HL-60 (cell line): ENCODE measurements at regions not wholly inside any gene's neighbourhood (a gene's known extent, or its start where the extent isn't known, plus 50 kb on each side); places are given as distances from the start of the nearest gene placed in this dataset.

Experiments used
- GABPA ChIP-seq: IDR thresholded peaks from 2 replicates; pipeline ENCODE4 v1.6.1; 2012; ENCODE audit warnings: low read depth
- POLR2AphosphoS5 ChIP-seq: IDR thresholded peaks from 2 replicates; pipeline ENCODE4 v1.6.1; 2012; ENCODE audit warnings: low read depth
- SPI1 ChIP-seq: IDR thresholded peaks from 2 replicates; pipeline ENCODE4 v1.6.1; 2012; ENCODE audit warnings: low read depth, mild to moderate bottlenecking, borderline replicate concordance
- TF ChIP-seq, protein P1 (sequence below): IDR thresholded peaks from one replicate; pipeline ENCODE4 v1.5.1; 2011; ENCODE audit warnings: low read length, control low read depth, inconsistent platforms; ENCODE audit not compliant: insufficient read depth
- TF ChIP-seq, protein P2 (sequence below): IDR thresholded peaks from 2 replicates; pipeline ENCODE4 v1.6.1; 2012; ENCODE audit warnings: low read depth; ENCODE audit not compliant: insufficient replicate concordance

DNA sequence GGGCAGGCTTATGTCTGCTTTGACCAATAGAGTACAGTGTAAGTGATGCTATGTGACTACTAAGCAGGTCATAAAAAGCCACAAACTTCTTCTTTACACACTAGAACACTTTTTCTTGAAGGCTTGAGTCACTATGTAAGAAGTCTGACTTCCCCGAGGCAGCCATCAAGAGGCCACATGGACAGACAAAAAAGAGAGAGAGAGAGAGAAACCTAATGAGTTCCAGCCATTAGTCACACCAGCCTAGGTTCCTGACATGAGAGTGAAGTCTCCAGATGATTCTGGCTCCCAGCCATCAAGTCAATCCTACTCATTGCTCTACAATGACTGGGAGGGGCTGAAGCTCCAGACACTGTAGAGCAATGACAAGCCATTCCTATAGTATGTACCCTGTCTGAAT, 101.4 kb downstream of the LHX9 start:
- TF ChIP-seq, protein P1, sequence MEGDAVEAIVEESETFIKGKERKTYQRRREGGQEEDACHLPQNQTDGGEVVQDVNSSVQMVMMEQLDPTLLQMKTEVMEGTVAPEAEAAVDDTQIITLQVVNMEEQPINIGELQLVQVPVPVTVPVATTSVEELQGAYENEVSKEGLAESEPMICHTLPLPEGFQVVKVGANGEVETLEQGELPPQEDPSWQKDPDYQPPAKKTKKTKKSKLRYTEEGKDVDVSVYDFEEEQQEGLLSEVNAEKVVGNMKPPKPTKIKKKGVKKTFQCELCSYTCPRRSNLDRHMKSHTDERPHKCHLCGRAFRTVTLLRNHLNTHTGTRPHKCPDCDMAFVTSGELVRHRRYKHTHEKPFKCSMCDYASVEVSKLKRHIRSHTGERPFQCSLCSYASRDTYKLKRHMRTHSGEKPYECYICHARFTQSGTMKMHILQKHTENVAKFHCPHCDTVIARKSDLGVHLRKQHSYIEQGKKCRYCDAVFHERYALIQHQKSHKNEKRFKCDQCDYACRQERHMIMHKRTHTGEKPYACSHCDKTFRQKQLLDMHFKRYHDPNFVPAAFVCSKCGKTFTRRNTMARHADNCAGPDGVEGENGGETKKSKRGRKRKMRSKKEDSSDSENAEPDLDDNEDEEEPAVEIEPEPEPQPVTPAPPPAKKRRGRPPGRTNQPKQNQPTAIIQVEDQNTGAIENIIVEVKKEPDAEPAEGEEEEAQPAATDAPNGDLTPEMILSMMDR, result no peak
- no peak for TF ChIP-seq POLR2AphosphoS5
- TF ChIP-seq SPI1, result no peak
- TF ChIP-seq, protein P2, sequence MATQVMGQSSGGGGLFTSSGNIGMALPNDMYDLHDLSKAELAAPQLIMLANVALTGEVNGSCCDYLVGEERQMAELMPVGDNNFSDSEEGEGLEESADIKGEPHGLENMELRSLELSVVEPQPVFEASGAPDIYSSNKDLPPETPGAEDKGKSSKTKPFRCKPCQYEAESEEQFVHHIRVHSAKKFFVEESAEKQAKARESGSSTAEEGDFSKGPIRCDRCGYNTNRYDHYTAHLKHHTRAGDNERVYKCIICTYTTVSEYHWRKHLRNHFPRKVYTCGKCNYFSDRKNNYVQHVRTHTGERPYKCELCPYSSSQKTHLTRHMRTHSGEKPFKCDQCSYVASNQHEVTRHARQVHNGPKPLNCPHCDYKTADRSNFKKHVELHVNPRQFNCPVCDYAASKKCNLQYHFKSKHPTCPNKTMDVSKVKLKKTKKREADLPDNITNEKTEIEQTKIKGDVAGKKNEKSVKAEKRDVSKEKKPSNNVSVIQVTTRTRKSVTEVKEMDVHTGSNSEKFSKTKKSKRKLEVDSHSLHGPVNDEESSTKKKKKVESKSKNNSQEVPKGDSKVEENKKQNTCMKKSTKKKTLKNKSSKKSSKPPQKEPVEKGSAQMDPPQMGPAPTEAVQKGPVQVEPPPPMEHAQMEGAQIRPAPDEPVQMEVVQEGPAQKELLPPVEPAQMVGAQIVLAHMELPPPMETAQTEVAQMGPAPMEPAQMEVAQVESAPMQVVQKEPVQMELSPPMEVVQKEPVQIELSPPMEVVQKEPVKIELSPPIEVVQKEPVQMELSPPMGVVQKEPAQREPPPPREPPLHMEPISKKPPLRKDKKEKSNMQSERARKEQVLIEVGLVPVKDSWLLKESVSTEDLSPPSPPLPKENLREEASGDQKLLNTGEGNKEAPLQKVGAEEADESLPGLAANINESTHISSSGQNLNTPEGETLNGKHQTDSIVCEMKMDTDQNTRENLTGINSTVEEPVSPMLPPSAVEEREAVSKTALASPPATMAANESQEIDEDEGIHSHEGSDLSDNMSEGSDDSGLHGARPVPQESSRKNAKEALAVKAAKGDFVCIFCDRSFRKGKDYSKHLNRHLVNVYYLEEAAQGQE, result no peak
- TF ChIP-seq GABPA, result no peak
